ENCODE measurements at regions not wholly inside any gene's neighbourhood (a gene's known extent, or its start where the extent isn't known, plus 50 kb on each side); places are given as distances from the start of the nearest gene placed in this dataset.

DNA sequence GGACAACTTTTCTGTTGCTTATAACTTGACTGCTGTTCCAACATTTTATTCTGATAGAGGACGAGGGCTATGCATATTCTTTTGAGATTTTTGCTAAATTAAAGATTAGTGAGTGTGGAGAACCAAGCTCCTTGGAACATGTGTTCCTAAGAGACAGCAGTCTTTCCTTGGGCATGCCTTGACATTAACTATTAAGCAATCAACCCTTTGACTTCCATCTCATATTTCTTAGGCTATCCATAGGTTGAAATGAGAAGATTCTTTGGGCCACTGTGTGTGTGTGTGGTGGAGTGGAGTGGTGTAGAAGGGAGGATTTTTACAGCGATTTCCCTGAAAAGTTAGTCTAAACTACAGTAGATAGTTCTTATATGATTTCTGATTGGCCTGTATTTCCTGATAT is 127.4 kb upstream of the POF1B start (continued):
- TF ChIP-seq, protein P1, sequence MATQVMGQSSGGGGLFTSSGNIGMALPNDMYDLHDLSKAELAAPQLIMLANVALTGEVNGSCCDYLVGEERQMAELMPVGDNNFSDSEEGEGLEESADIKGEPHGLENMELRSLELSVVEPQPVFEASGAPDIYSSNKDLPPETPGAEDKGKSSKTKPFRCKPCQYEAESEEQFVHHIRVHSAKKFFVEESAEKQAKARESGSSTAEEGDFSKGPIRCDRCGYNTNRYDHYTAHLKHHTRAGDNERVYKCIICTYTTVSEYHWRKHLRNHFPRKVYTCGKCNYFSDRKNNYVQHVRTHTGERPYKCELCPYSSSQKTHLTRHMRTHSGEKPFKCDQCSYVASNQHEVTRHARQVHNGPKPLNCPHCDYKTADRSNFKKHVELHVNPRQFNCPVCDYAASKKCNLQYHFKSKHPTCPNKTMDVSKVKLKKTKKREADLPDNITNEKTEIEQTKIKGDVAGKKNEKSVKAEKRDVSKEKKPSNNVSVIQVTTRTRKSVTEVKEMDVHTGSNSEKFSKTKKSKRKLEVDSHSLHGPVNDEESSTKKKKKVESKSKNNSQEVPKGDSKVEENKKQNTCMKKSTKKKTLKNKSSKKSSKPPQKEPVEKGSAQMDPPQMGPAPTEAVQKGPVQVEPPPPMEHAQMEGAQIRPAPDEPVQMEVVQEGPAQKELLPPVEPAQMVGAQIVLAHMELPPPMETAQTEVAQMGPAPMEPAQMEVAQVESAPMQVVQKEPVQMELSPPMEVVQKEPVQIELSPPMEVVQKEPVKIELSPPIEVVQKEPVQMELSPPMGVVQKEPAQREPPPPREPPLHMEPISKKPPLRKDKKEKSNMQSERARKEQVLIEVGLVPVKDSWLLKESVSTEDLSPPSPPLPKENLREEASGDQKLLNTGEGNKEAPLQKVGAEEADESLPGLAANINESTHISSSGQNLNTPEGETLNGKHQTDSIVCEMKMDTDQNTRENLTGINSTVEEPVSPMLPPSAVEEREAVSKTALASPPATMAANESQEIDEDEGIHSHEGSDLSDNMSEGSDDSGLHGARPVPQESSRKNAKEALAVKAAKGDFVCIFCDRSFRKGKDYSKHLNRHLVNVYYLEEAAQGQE (IDR thresholded peaks at IDR 0.05; ENCODE audit: low read depth, low read length) = no peak
- no peak for TF ChIP-seq SIN3A (IDR thresholded peaks at IDR 0.05; ENCODE audit: borderline replicate concordance, low read depth, low read length)

DNA sequence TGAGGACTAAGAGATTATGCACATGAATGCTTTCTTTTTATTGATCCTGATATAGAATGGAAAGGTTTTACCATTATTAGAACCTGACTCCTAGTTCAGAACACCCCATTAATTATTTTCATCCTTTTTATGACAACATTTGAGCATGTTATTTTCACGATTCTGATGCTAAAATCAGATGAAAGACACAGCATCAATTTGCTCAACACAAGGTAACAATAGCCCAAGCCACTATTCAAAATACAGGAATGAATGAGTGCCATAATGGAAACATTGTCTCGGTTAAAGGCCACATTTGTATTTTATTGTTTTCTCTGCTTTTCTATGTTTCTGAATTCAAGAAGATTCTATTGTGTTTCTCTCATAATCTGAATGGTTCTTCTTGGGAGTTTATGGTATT is 126.3 kb upstream of the POF1B start:
- Histone ChIP-seq H2AFZ (ENCODE audit: low read depth) (no peak overlapping the region), H3K4me2 (no peak overlapping the region), H3K4me3 (ENCODE audit: low read depth in 2 of 2, low read length in 1 of 2) (no peak overlapping the region), H3K9ac (no peak overlapping the region), H4K20me1 (ENCODE audit: insufficient read depth) (no peaks in the 10 kb centered on the region), H3K79me2 (ENCODE audit: insufficient read depth) (no peaks in the 10 kb centered on the region), H3K27ac (ENCODE audit: low read depth in 2 of 2, low read length in 1 of 2) (no peak overlapping the region), H3F3A (replicated peaks; ENCODE audit: insufficient read depth) (no peaks in the 10 kb centered on the region), H3K9me2 (no peaks in the 10 kb centered on the region), H3K9me3 (no peaks in the 10 kb centered on the region), H3K27me3 (ENCODE audit: insufficient read depth) (no peaks in the 10 kb centered on the region), H3K4me1 (ENCODE audit: control insufficient read depth in 1 of 2, insufficient read depth in 2 of 2, low read depth in 1 of 2, low read length in 1 of 2) (no peaks in the 10 kb centered on the region), H3K36me3 (replicated peaks in 1 of 2; ENCODE audit: control insufficient read depth in 1 of 2, insufficient read depth in 2 of 2, low read length in 1 of 2) (no peaks in the 10 kb centered on the region)
- no peak for TF ChIP-seq CHD2 (IDR thresholded peaks at IDR 0.05; ENCODE audit: low read length, partially characterized antibody)
- TF ChIP-seq POLR2AphosphoS5 (IDR thresholded peaks at IDR 0.05; ENCODE audit: low read depth, low read length) = no peak
- no peak for TF ChIP-seq EP300 (IDR thresholded peaks at IDR 0.05; ENCODE audit: borderline replicate concordance in 1 of 2, low read depth in 1 of 2, low read length in 1 of 2)
- TF ChIP-seq, protein P2, sequence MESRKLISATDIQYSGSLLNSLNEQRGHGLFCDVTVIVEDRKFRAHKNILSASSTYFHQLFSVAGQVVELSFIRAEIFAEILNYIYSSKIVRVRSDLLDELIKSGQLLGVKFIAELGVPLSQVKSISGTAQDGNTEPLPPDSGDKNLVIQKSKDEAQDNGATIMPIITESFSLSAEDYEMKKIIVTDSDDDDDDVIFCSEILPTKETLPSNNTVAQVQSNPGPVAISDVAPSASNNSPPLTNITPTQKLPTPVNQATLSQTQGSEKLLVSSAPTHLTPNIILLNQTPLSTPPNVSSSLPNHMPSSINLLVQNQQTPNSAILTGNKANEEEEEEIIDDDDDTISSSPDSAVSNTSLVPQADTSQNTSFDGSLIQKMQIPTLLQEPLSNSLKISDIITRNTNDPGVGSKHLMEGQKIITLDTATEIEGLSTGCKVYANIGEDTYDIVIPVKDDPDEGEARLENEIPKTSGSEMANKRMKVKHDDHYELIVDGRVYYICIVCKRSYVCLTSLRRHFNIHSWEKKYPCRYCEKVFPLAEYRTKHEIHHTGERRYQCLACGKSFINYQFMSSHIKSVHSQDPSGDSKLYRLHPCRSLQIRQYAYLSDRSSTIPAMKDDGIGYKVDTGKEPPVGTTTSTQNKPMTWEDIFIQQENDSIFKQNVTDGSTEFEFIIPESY (IDR thresholded peaks at IDR 0.05; ENCODE audit: borderline replicate concordance, low read depth) = no peak
- no peak for TF ChIP-seq ELF1 (IDR thresholded peaks at IDR 0.05)
- TF ChIP-seq TEAD4 (IDR thresholded peaks at IDR 0.05; ENCODE audit: borderline replicate concordance, insufficient read depth) = no peak
- TF ChIP-seq TCF12 (IDR thresholded peaks at IDR 0.05) = no peak
- TF ChIP-seq MEF2A (IDR thresholded peaks at IDR 0.05; ENCODE audit: borderline replicate concordance, low read depth) = no peak
- no peak for TF ChIP-seq FOXM1 (IDR thresholded peaks at IDR 0.05; ENCODE audit: low read depth)
- TF ChIP-seq, protein P1 (IDR thresholded peaks at IDR 0.05; ENCODE audit: low read depth, low read length) = no peak
- no peak for TF ChIP-seq RXRA (IDR thresholded peaks at IDR 0.05; ENCODE audit: borderline replicate concordance, low read depth)
- WGBS (ENCODE audit: low lambda C conversion rate) = 3% methylated on average over 2 of the region's 2 CpGs
- ChIA-PET CTCF (interaction anchor here (1.0 kb wide), 1 partner anchor 20 kb away, joined by 3 read pairs; no protein-coding TSS in a partner anchor), POLR2A (no interaction called here)
- DNase-seq = no peak
